ENCODE measurements at regions not wholly inside any gene's neighbourhood (a gene's known extent, or its start where the extent isn't known, plus 50 kb on each side); places are given as distances from the start of the nearest gene placed in this dataset.

DNA sequence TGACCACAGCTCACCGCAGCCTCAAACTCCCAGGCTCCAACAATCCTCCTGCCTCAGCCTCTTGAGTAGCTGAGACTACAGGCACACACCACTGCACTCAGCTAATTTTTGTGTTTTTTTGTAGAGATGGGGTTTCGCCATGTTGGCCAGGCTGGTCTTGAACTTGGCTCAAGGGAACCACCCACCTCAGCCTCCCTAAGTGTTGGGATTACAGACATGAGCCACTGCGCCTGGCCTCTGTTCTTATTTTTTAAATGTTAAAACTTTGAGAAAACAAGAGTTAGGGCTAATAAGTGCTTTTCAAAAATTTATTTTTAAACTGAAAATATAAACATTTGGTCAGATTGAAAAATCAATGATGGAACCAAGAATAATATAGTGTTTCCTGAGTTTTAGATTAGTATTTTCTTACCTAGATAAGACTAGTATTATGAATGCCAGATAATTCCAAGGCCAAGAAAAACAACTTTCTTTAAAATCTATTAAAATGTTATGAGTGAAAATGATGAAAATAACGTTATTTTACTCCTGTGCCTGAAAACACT lies 66.2 kb upstream of the S1PR1 start:
- H3K27ac ChIP-seq (ENCODE audit: low read depth, low read length) = no peak overlapping the region
- no peaks in the 10 kb centered on the region for H3K4me1 ChIP-seq (ENCODE audit: control insufficient read depth in 1 of 2, insufficient read depth in 2 of 2, low read length in 2 of 2)

GRCh38 chr1:101167891-101168290 lies 68.9 kb upstream of the S1PR1 start:
- Histone ChIP-seq H3K4me1 (ENCODE audit: control insufficient read depth in 1 of 2, insufficient read depth in 2 of 2, low read length in 2 of 2) (no peaks in the 10 kb centered on the region), H3K36me3 (ENCODE audit: control insufficient read depth in 1 of 2, insufficient read depth in 2 of 2, low read length in 2 of 2) (no peaks in the 10 kb centered on the region), H3K27ac (ENCODE audit: low read depth, low read length) (no peak overlapping the region), H3K9ac (ENCODE audit: low read depth in 1 of 2, low read length in 2 of 2) (no peak overlapping the region), H3K27me3 (ENCODE audit: control insufficient read depth in 1 of 2, insufficient read depth in 2 of 2, low read length in 2 of 2) (no peaks in the 10 kb centered on the region), H3K9me3 (ENCODE audit: control insufficient read depth in 1 of 2, low read length in 2 of 2) (no peaks in the 10 kb centered on the region), H3K4me3 (ENCODE audit: low read depth in 1 of 2, low read length in 2 of 2) (no peak overlapping the region)

More for the DNA sequence above, 66.2 kb upstream of the S1PR1 start:
- H3K9me3 ChIP-seq (ENCODE audit: control insufficient read depth in 1 of 2, low read length in 2 of 2) = no peaks in the 10 kb centered on the region
- H3K36me3 ChIP-seq (ENCODE audit: control insufficient read depth in 1 of 2, insufficient read depth in 2 of 2, low read length in 2 of 2) = no peaks in the 10 kb centered on the region
- H3K4me3 ChIP-seq (ENCODE audit: low read depth in 1 of 2, low read length in 2 of 2) = no peak overlapping the region
- no peak overlapping the region for H3K9ac ChIP-seq (ENCODE audit: low read depth in 1 of 2, low read length in 2 of 2)
- no peaks in the 10 kb centered on the region for H3K27me3 ChIP-seq (ENCODE audit: control insufficient read depth in 1 of 2, insufficient read depth in 2 of 2, low read length in 2 of 2)

DNA sequence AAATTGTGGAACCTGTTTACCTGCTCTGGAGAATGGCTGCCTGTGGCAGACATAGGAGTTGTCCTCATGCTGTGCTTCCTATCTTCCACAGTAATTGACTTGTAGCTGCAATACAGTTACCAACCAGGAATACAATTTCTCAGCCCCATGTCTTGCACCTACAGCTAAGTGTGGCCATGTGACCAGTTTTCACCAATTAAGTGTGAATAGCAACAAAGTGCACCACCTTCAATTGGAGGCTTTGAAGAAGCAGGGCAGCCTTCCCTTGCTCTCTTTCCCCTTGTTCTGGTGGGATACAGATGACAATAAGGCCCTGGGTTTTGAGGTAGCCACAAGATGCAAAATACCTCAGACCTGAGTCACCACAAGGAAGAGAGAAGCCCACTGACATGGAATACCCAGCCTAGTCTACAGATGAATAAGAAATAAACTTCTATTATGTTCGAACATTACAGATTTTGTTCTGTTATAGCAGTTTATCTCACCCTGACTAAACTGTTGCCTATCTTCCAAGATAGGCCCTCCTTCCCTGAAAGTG lies 70.2 kb upstream of the S1PR1 start:
- Histone ChIP-seq H3K27ac (ENCODE audit: low read depth, low read length) (no peak overlapping the region), H3K9me3 (ENCODE audit: control insufficient read depth in 1 of 2, low read length in 2 of 2) (no peaks in the 10 kb centered on the region), H3K4me1 (ENCODE audit: control insufficient read depth in 1 of 2, insufficient read depth in 2 of 2, low read length in 2 of 2) (no peaks in the 10 kb centered on the region), H3K4me3 (ENCODE audit: low read depth in 1 of 2, low read length in 2 of 2) (no peak overlapping the region), H3K27me3 (ENCODE audit: control insufficient read depth in 1 of 2, insufficient read depth in 2 of 2, low read length in 2 of 2) (no peaks in the 10 kb centered on the region), H3K36me3 (ENCODE audit: control insufficient read depth in 1 of 2, insufficient read depth in 2 of 2, low read length in 2 of 2) (no peaks in the 10 kb centered on the region), H3K9ac (ENCODE audit: low read depth in 1 of 2, low read length in 2 of 2) (no peak overlapping the region)

GRCh38 chr1:101165954-101166353 lies 70.9 kb upstream of the S1PR1 start:
- Histone ChIP-seq H3K36me3 (ENCODE audit: control insufficient read depth in 1 of 2, insufficient read depth in 2 of 2, low read length in 2 of 2) (no peaks in the 10 kb centered on the region), H3K4me3 (ENCODE audit: low read depth in 1 of 2, low read length in 2 of 2) (no peak overlapping the region), H3K27me3 (ENCODE audit: control insufficient read depth in 1 of 2, insufficient read depth in 2 of 2, low read length in 2 of 2) (no peaks in the 10 kb centered on the region), H3K4me1 (ENCODE audit: control insufficient read depth in 1 of 2, insufficient read depth in 2 of 2, low read length in 2 of 2) (no peaks in the 10 kb centered on the region), H3K27ac (ENCODE audit: low read depth, low read length) (no peak overlapping the region), H3K9ac (ENCODE audit: low read depth in 1 of 2, low read length in 2 of 2) (no peak overlapping the region), H3K9me3 (ENCODE audit: control insufficient read depth in 1 of 2, low read length in 2 of 2) (no peaks in the 10 kb centered on the region)

DNA sequence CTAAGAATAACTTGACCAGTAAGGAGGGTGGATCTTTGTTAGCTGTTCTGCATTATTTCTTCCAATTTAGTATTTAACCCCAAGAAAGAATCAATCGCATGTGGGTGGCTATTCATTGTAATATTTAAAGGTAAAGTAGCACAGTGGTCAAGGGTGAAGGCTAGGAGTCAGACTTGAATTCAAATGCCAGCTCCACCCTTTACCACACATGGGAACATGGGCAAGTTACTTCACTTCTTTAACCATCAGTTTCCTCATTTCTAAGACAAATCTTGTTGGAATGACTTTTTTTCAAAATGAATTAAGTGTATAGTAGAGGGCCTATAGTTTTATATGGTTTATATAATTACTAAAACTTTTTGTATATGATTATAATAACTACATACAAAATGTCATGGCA lies 71.3 kb upstream of the S1PR1 start:
- H3K9me3 ChIP-seq (ENCODE audit: control insufficient read depth in 1 of 2, low read length in 2 of 2) = no peaks in the 10 kb centered on the region
- no peaks in the 10 kb centered on the region for H3K4me1 ChIP-seq (ENCODE audit: control insufficient read depth in 1 of 2, insufficient read depth in 2 of 2, low read length in 2 of 2)
- no peak overlapping the region for H3K27ac ChIP-seq (ENCODE audit: low read depth, low read length)
- no peaks in the 10 kb centered on the region for H3K36me3 ChIP-seq (ENCODE audit: control insufficient read depth in 1 of 2, insufficient read depth in 2 of 2, low read length in 2 of 2)
- H3K4me3 ChIP-seq (ENCODE audit: low read depth in 1 of 2, low read length in 2 of 2) = no peak overlapping the region
- no peak overlapping the region for H3K9ac ChIP-seq (ENCODE audit: low read depth in 1 of 2, low read length in 2 of 2)
- H3K27me3 ChIP-seq (ENCODE audit: control insufficient read depth in 1 of 2, insufficient read depth in 2 of 2, low read length in 2 of 2) = no peaks in the 10 kb centered on the region

DNA sequence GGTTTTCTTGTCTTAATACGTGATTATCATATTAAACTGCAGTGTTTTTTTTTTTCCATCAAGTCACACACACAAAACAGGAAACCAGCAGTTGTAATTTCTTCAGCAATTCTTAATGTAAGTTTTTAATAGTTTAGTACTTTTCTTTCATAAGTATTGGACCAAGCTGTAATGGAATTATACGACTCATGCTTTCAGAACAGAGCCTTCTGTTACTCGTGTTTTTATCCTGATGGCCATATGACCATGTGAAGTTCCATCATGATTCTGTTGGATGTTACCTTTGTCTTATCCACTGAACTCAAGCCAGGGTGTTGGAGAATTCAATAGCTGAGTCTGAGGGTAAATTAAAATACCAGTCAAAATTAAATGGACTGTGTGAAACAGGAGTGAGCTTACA lies 72.0 kb upstream of the S1PR1 start:
- Histone ChIP-seq H3K4me1 (ENCODE audit: control insufficient read depth in 1 of 2, insufficient read depth in 2 of 2, low read length in 2 of 2) (no peaks in the 10 kb centered on the region), H3K9ac (ENCODE audit: low read depth in 1 of 2, low read length in 2 of 2) (no peak overlapping the region), H3K36me3 (ENCODE audit: control insufficient read depth in 1 of 2, insufficient read depth in 2 of 2, low read length in 2 of 2) (no peaks in the 10 kb centered on the region), H3K9me3 (ENCODE audit: control insufficient read depth in 1 of 2, low read length in 2 of 2) (no peaks in the 10 kb centered on the region), H3K27me3 (ENCODE audit: control insufficient read depth in 1 of 2, insufficient read depth in 2 of 2, low read length in 2 of 2) (no peaks in the 10 kb centered on the region), H3K27ac (ENCODE audit: low read depth, low read length) (no peak overlapping the region), H3K4me3 (ENCODE audit: low read depth in 1 of 2, low read length in 2 of 2) (no peak overlapping the region)

GRCh38 chr1:101162736-101163735 lies 73.8 kb upstream of the S1PR1 start:
- H3K36me3 ChIP-seq (ENCODE audit: control insufficient read depth in 1 of 2, insufficient read depth in 2 of 2, low read length in 2 of 2) = no peaks in the 10 kb centered on the region
- H3K4me3 ChIP-seq (ENCODE audit: low read depth in 1 of 2, low read length in 2 of 2) = no peak overlapping the region
- no peak overlapping the region for H3K27ac ChIP-seq (ENCODE audit: low read depth, low read length)
- H3K27me3 ChIP-seq (ENCODE audit: control insufficient read depth in 1 of 2, insufficient read depth in 2 of 2, low read length in 2 of 2) = no peaks in the 10 kb centered on the region
- no peaks in the 10 kb centered on the region for H3K9me3 ChIP-seq (ENCODE audit: control insufficient read depth in 1 of 2, low read length in 2 of 2)
- no peaks in the 10 kb centered on the region for H3K4me1 ChIP-seq (ENCODE audit: control insufficient read depth in 1 of 2, insufficient read depth in 2 of 2, low read length in 2 of 2)
- no peak overlapping the region for H3K9ac ChIP-seq (ENCODE audit: low read depth in 1 of 2, low read length in 2 of 2)

GRCh38 chr1:101162300-101162699 lies 74.5 kb upstream of the S1PR1 start:
- Histone ChIP-seq H3K27me3 (ENCODE audit: control insufficient read depth in 1 of 2, insufficient read depth in 2 of 2, low read length in 2 of 2) (no peaks in the 10 kb centered on the region), H3K9ac (ENCODE audit: low read depth in 1 of 2, low read length in 2 of 2) (no peak overlapping the region), H3K4me3 (ENCODE audit: low read depth in 1 of 2, low read length in 2 of 2) (no peak overlapping the region), H3K27ac (ENCODE audit: low read depth, low read length) (no peak overlapping the region), H3K36me3 (ENCODE audit: control insufficient read depth in 1 of 2, insufficient read depth in 2 of 2, low read length in 2 of 2) (no peaks in the 10 kb centered on the region), H3K4me1 (ENCODE audit: control insufficient read depth in 1 of 2, insufficient read depth in 2 of 2, low read length in 2 of 2) (no peaks in the 10 kb centered on the region), H3K9me3 (ENCODE audit: control insufficient read depth in 1 of 2, low read length in 2 of 2) (no peaks in the 10 kb centered on the region)

DNA sequence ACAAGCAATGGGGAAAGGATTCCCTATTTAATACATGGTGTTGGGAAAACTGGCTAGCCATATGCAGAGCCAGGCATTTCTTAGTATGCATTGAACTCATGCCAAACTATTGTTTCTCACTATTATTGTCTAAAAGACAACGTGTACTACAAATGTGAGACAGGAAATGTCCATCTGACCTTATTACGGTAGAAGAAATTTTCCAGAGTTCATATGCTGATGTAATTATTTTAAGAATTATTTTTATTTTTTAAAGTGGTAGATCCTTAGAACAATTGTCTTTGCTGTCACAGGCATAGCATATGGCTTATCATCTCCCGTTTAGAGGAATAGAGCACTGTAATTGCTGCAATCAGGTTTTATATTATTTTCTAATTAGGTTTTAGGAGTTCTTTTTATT lies 75.2 kb upstream of the S1PR1 start:
- H3K27me3 ChIP-seq (ENCODE audit: control insufficient read depth in 1 of 2, insufficient read depth in 2 of 2, low read length in 2 of 2) = no peaks in the 10 kb centered on the region
- no peak overlapping the region for H3K27ac ChIP-seq (ENCODE audit: low read depth, low read length)
- H3K9me3 ChIP-seq (ENCODE audit: control insufficient read depth in 1 of 2, low read length in 2 of 2) = no peaks in the 10 kb centered on the region
- H3K4me1 ChIP-seq (ENCODE audit: control insufficient read depth in 1 of 2, insufficient read depth in 2 of 2, low read length in 2 of 2) = no peaks in the 10 kb centered on the region
- no peaks in the 10 kb centered on the region for H3K36me3 ChIP-seq (ENCODE audit: control insufficient read depth in 1 of 2, insufficient read depth in 2 of 2, low read length in 2 of 2)
- H3K4me3 ChIP-seq (ENCODE audit: low read depth in 1 of 2, low read length in 2 of 2) = no peak overlapping the region
- H3K9ac ChIP-seq (ENCODE audit: low read depth in 1 of 2, low read length in 2 of 2) = no peak overlapping the region

GRCh38 chr1:101158424-101158823 lies 78.4 kb upstream of the S1PR1 start:
- no peak overlapping the region for H3K4me3 ChIP-seq (ENCODE audit: low read depth in 1 of 2, low read length in 2 of 2)
- no peak overlapping the region for H3K9ac ChIP-seq (ENCODE audit: low read depth in 1 of 2, low read length in 2 of 2)
- no peaks in the 10 kb centered on the region for H3K9me3 ChIP-seq (ENCODE audit: control insufficient read depth in 1 of 2, low read length in 2 of 2)
- H3K27ac ChIP-seq (ENCODE audit: low read depth, low read length) = no peak overlapping the region
- H3K27me3 ChIP-seq (ENCODE audit: control insufficient read depth in 1 of 2, insufficient read depth in 2 of 2, low read length in 2 of 2) = no peaks in the 10 kb centered on the region
- no peaks in the 10 kb centered on the region for H3K4me1 ChIP-seq (ENCODE audit: control insufficient read depth in 1 of 2, insufficient read depth in 2 of 2, low read length in 2 of 2)
- H3K36me3 ChIP-seq (ENCODE audit: control insufficient read depth in 1 of 2, insufficient read depth in 2 of 2, low read length in 2 of 2) = no peaks in the 10 kb centered on the region
